HepG2 (cell line): ENCODE measurements at regions not wholly inside any gene's neighbourhood (a gene's known extent, or its start where the extent isn't known, plus 50 kb on each side); places are given as distances from the start of the nearest gene placed in this dataset.

ENCODE experiments used
- ATAC-seq: fragments of 200-7000 bp; cut with Tn5 transposase; 3 replicates; pipeline ENCODE4 v1.9.1; 2020; ENCODE audit warnings: mild to moderate bottlenecking, moderate library complexity
- BruUV-seq: library from RNA; stranded (reverse); fragments of 400-500 nt; replicated peaks from 2 replicates; lab custom pipeline; 2021; lab: Mats Ljungman, UMichigan
- CTCF ChIA-PET: fragments of 300-600 bp; formaldehyde crosslinking; extraction: SDS; loops from one replicate; lab custom pipeline; 2021; ENCODE audit warnings: low total read pairs, inconsistent platforms, low intra/inter-chr PET ratio; lab: Yijun Ruan, JAX
- POLR2A ChIA-PET: fragments of 350-600 bp; sonication (Branson Sonifier 250); formaldehyde crosslinking; loops from one replicate; lab custom pipeline; 2020; ENCODE audit warnings: antibody characterized with exemption, inconsistent platforms; lab: Yijun Ruan, JAX
- DNase-seq: peaks from one replicate; pipeline ENCODE4 v3.0.0-alpha.2; 2015; ENCODE audit warnings: low spot score
- FAIRE-seq: peaks from 3 replicates; lab custom pipeline; 2011; peaks lifted over from hg19 to GRCh38; lab: Jason Lieb, UNC
- H2AFZ ChIP-seq: one replicate; pipeline ENCODE4 v1.6.1; 2011; ENCODE audit warnings: low read length, inconsistent platforms
- H3K27ac ChIP-seq: fragments of 300-600 bp; 3 replicates; pipeline ENCODE4 v1.8.0; 2011; ENCODE audit warnings: mixed run types, mild to moderate bottlenecking, mixed read lengths, low read length, inconsistent platforms; ENCODE audit not compliant: insufficient read depth; ENCODE audit errors: extremely low read length
- H3K27me3 ChIP-seq, 2 experiments: fragments of 200-600 bp in 1 of 2; 2 replicates in 1 of 2; 3 replicates in 1 of 2; pipeline versions ENCODE4 v1.6.0 to v1.8.0; 2011; ENCODE audit warnings: low read length in 2 of 2, mild to moderate bottlenecking in 2 of 2, moderate library complexity in 2 of 2, inconsistent platforms in 1 of 2; ENCODE audit not compliant: insufficient read depth in 2 of 2, control insufficient read depth in 1 of 2
- H3K36me3 ChIP-seq, 2 experiments: fragments of 200-600 bp in 1 of 2; replicated peaks in 1 of 2; 2 replicates in 1 of 2; 3 replicates in 1 of 2; pipeline versions ENCODE4 v1.5.1 to v1.8.0; 2011; ENCODE audit warnings: low read length in 2 of 2, inconsistent platforms in 1 of 2; ENCODE audit not compliant: insufficient read depth in 2 of 2, control insufficient read depth in 1 of 2
- H3K4me1 ChIP-seq: 2 replicates; pipeline ENCODE4 v1.5.1; 2012; ENCODE audit warnings: low read length, inconsistent platforms; ENCODE audit not compliant: insufficient read depth
- H3K4me2 ChIP-seq: 2 replicates; pipeline ENCODE4 v1.6.0; 2011; ENCODE audit warnings: low read depth, low read length, inconsistent platforms
- H3K4me3 ChIP-seq, 3 experiments: fragments of 200-600 bp in 1 of 3; sonication (generic), shearing (Covaris generic) in 1 of 3; replicated peaks in 1 of 3; 2 replicates each; pipeline ENCODE4 v1.5.1; 2011 to 2016; ENCODE audit warnings: low read length in 3 of 3, inconsistent platforms in 2 of 3, low read depth in 2 of 3, mild to moderate bottlenecking in 2 of 3, control low read depth in 1 of 3, mixed read lengths in 1 of 3; ENCODE audit not compliant: insufficient read depth in 1 of 3
- H3K79me2 ChIP-seq: one replicate; pipeline ENCODE4 v1.6.1; 2011; ENCODE audit warnings: low read length, inconsistent platforms; ENCODE audit not compliant: insufficient read depth
- H3K9ac ChIP-seq: 2 replicates; pipeline ENCODE4 v1.6.0; 2011; ENCODE audit warnings: mild to moderate bottlenecking, low read depth, low read length, inconsistent platforms; ENCODE audit not compliant: insufficient read depth
- H3K9me3 ChIP-seq: 2 replicates; pipeline ENCODE4 v1.5.1; 2012; ENCODE audit warnings: mild to moderate bottlenecking, low read length
- H4K20me1 ChIP-seq: 2 replicates; pipeline ENCODE4 v1.6.0; 2011; ENCODE audit warnings: inconsistent platforms, mild to moderate bottlenecking, low read length, moderate library complexity; ENCODE audit not compliant: insufficient read depth
- AGO2 ChIP-seq: fragments of 200-400 bp; formaldehyde crosslinking; optimal IDR thresholded peaks from 2 replicates; pipeline ENCODE3; 2017; ENCODE audit warnings: mild to moderate bottlenecking, low read depth, low read length, moderate library complexity
- ATF4 ChIP-seq, 2 experiments: fragments of 450-650 bp in 1 of 2; sonication (generic) in 1 of 2; formaldehyde crosslinking; IDR thresholded peaks; 2 replicates each; pipeline versions ENCODE4 v1.5.0 to v1.8.0; 2020 to 2022; ENCODE audit warnings: mild to moderate bottlenecking in 1 of 2, missing genetic modification reagents in 1 of 2
- CHD4 ChIP-seq: fragments of 200-600 bp; sonication (generic); IDR thresholded peaks from 2 replicates; pipeline ENCODE4 v1.7.0; 2017; ENCODE audit warnings: mild to moderate bottlenecking, low read length, borderline replicate concordance
- EED ChIP-seq: sonication (generic); formaldehyde crosslinking; IDR thresholded peaks from 2 replicates; pipeline ENCODE4 v1.5.0; 2020; ENCODE audit warnings: mild to moderate bottlenecking, missing genetic modification reagents
- HIC2 ChIP-seq: sonication (generic); formaldehyde crosslinking; IDR thresholded peaks from 2 replicates; pipeline ENCODE4 v1.9.0; 2022; ENCODE audit warnings: low read depth, missing genetic modification reagents
- KIAA2018 ChIP-seq: sonication (generic); formaldehyde crosslinking; IDR thresholded peaks from 2 replicates; pipeline ENCODE4 v1.5.0; 2020; ENCODE audit warnings: mild to moderate bottlenecking, missing genetic modification reagents, borderline replicate concordance
- NBN ChIP-seq: fragments of 450-650 bp; conservative IDR thresholded peaks from 2 replicates; pipeline ENCODE4 v1.6.1; 2017
- NCOA5 ChIP-seq: sonication (generic); formaldehyde crosslinking; IDR thresholded peaks from 2 replicates; pipeline ENCODE4 v1.4.0; 2020; ENCODE audit warnings: missing genetic modification reagents
- RAD51 ChIP-seq: fragments of 450-650 bp; IDR thresholded peaks from 2 replicates; pipeline ENCODE4 v1.6.1; 2016; ENCODE audit warnings: borderline replicate concordance
- SPEN ChIP-seq: sonication (generic); formaldehyde crosslinking; IDR thresholded peaks from 2 replicates; pipeline ENCODE4 v1.5.1; 2020; ENCODE audit warnings: low read depth, mild to moderate bottlenecking, missing genetic modification reagents
- SRSF4 ChIP-seq: fragments of 200-400 bp; formaldehyde crosslinking; IDR thresholded peaks from one replicate; pipeline ENCODE4 v1.6.1; 2018; ENCODE audit warnings: mild to moderate bottlenecking, low read depth, low read length, moderate library complexity; ENCODE audit not compliant: poor library complexity, severe bottlenecking
- TRIM22 ChIP-seq: fragments of 450-650 bp; IDR thresholded peaks from 2 replicates; pipeline ENCODE4 v1.6.1; 2017
- WIZ ChIP-seq: sonication (generic); formaldehyde crosslinking; IDR thresholded peaks from 2 replicates; pipeline ENCODE4 v1.5.1; 2020; ENCODE audit warnings: mild to moderate bottlenecking, missing genetic modification reagents
- ZNF10 ChIP-seq: sonication (generic); formaldehyde crosslinking; IDR thresholded peaks from 2 replicates; pipeline ENCODE4 v1.4.0; 2020; ENCODE audit warnings: mild to moderate bottlenecking, low read depth, missing genetic modification reagents, borderline replicate concordance
- WGBS: methylation state at CpG from one replicate; pipeline ENCODE4 v1.1.6; 2017; ENCODE audit warnings: low lambda C conversion rate; 5-methylcytosine and 5-hydroxymethylcytosine counted together
- in situ Hi-C: cut with HindIII; loops from 2 replicates; pipeline ENCODE4 v1.10.0; 2017; ENCODE audit warnings: low pct_unique_long_range_greater_than_20kb; ENCODE audit not compliant: extremely low pct_ligation_motif_present
- intact Hi-C: fragments of 100-400 bp; cut with micrococcal nuclease; formaldehyde crosslinking; loops from one replicate; pipeline ENCODE4 v1.10.0; 2022; ENCODE audit not compliant: unreplicated experiment

GRCh38 chr7:119571666-119572065, 701.3 kb upstream of the KCND2 start:
- intact Hi-C loops, result no loop called here
- TF ChIP-seq SRSF4 (no peak), WIZ (CRISPR knock-in tag) (no peak), NCOA5 (no peak), KIAA2018 (CRISPR knock-in tag) (no peak), AGO2 (no peak), HIC2 (CRISPR knock-in tag) (no peak), RAD51 (no peak), ATF4 (CRISPR knock-in tag; IDR thresholded peaks at IDR 0.05) (no peak), ZNF10 (CRISPR knock-in tag) (no peak), TRIM22 (no peak), CHD4 (no peak), SPEN (CRISPR knock-in tag) (no peak), NBN (no peak), EED (CRISPR knock-in tag) (no peak)

More at GRCh38 chr7:119571666-119572065, 701.3 kb upstream of the KCND2 start:
- no peak overlapping the region for H3K27ac ChIP-seq
- ATAC-seq (no peak), FAIRE-seq (no peak), DNase-seq (no peak)
- in situ Hi-C loops, result no loop called here
- H3K9ac ChIP-seq, result no peak overlapping the region
- CTCF ChIA-PET, result no interaction called here
- H3K4me3 ChIP-seq, result no peak overlapping the region
- no TSS peak for BruUV-seq
- 9% methylated on average over 1 of the region's 1 CpG for WGBS
- POLR2A ChIA-PET, result no interaction called here
- no peaks in the 10 kb centered on the region for H4K20me1 ChIP-seq
- no peak overlapping the region for H3K4me2 ChIP-seq
- no peak overlapping the region for H2AFZ ChIP-seq
- no peaks in the 10 kb centered on the region for H3K36me3 ChIP-seq
- H3K27me3 ChIP-seq, result no peaks in the 10 kb centered on the region
- no peaks in the 10 kb centered on the region for H3K79me2 ChIP-seq
- no peaks in the 10 kb centered on the region for H3K9me3 ChIP-seq
- H3K4me1 ChIP-seq, result no peaks in the 10 kb centered on the region
